ENCODE measurements at regions not wholly inside any gene's neighbourhood (a gene's known extent, or its start where the extent isn't known, plus 50 kb on each side); places are given as distances from the start of the nearest gene placed in this dataset.

GRCh38 chr1:201696217-201696761 lies 132.7 kb upstream of the IPO9 start:
- TF ChIP-seq, protein P1, sequence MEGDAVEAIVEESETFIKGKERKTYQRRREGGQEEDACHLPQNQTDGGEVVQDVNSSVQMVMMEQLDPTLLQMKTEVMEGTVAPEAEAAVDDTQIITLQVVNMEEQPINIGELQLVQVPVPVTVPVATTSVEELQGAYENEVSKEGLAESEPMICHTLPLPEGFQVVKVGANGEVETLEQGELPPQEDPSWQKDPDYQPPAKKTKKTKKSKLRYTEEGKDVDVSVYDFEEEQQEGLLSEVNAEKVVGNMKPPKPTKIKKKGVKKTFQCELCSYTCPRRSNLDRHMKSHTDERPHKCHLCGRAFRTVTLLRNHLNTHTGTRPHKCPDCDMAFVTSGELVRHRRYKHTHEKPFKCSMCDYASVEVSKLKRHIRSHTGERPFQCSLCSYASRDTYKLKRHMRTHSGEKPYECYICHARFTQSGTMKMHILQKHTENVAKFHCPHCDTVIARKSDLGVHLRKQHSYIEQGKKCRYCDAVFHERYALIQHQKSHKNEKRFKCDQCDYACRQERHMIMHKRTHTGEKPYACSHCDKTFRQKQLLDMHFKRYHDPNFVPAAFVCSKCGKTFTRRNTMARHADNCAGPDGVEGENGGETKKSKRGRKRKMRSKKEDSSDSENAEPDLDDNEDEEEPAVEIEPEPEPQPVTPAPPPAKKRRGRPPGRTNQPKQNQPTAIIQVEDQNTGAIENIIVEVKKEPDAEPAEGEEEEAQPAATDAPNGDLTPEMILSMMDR (IDR thresholded peaks at IDR 0.05; ENCODE audit: low read depth, low read length): no peak
- TF ChIP-seq EZH2phosphoT487 (IDR thresholded peaks at IDR 0.05; ENCODE audit: low read depth): no peak

Measured in OCI-LY3 (cell line).